ENCODE measurements at regions not wholly inside any gene's neighbourhood (a gene's known extent, or its start where the extent isn't known, plus 50 kb on each side); places are given as distances from the start of the nearest gene placed in this dataset.

DNA sequence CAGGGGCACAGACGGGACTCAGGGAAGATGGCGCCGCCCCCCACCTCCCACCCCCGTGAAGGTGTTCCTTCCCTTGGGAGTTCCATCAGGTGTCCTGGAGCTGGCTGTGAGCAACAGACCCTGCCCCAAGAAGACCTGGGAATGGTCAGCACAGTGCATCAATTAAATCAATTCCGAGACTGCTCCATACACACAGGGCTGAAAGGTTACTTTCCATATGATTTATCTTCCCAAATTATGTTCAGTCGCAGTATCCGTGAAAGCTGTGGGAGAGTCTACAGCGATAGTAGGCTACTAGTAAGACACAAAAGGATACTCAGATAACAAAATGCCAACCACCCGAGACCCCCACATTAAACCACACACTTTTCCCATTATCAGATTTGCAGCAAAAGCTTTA, 71.8 kb upstream of the PABPC3 start:
- intact Hi-C loops (cut with micrococcal nuclease; ENCODE audit: unreplicated experiment) (no loop called here), in situ Hi-C loops (cut with HindIII; ENCODE audit: low pct_unique_long_range_greater_than_20kb, low sequenced_read_pairs) (no loop called here)
- ATAC-seq (no peak), DNase-seq (ENCODE audit: low read depth, low spot score) (no peak)
- H3K27ac ChIP-seq (ENCODE audit: low read length), result no peak overlapping the region
- H3K4me1 ChIP-seq (ENCODE audit: control insufficient read depth, insufficient read depth, low read length), result no peaks in the 10 kb centered on the region
- CTCF ChIA-PET, result no interaction called here
- no peaks in the 10 kb centered on the region for H3K9me3 ChIP-seq (ENCODE audit: control insufficient read depth, insufficient read depth, low read depth, low read length)
- BruUV-seq (replicated peaks), result no TSS peak
- POLR2A ChIA-PET, result no interaction called here
- H3K36me3 ChIP-seq (ENCODE audit: control insufficient read depth, insufficient read depth, low read length), result no peaks in the 10 kb centered on the region
- H3K27me3 ChIP-seq (ENCODE audit: control insufficient read depth, insufficient read depth, low read length), result no peaks in the 10 kb centered on the region
- no peak for TF ChIP-seq SIN3A (IDR thresholded peaks at IDR 0.05; ENCODE audit: borderline replicate concordance, insufficient read depth, low read depth, low read length)
- no peak for TF ChIP-seq POLR2AphosphoS5 (IDR thresholded peaks at IDR 0.05; ENCODE audit: low read depth, low read length)
- TF ChIP-seq TCF7L2 (IDR thresholded peaks at IDR 0.05; ENCODE audit: low read depth, low read length), result no peak
- TF ChIP-seq, protein P1, sequence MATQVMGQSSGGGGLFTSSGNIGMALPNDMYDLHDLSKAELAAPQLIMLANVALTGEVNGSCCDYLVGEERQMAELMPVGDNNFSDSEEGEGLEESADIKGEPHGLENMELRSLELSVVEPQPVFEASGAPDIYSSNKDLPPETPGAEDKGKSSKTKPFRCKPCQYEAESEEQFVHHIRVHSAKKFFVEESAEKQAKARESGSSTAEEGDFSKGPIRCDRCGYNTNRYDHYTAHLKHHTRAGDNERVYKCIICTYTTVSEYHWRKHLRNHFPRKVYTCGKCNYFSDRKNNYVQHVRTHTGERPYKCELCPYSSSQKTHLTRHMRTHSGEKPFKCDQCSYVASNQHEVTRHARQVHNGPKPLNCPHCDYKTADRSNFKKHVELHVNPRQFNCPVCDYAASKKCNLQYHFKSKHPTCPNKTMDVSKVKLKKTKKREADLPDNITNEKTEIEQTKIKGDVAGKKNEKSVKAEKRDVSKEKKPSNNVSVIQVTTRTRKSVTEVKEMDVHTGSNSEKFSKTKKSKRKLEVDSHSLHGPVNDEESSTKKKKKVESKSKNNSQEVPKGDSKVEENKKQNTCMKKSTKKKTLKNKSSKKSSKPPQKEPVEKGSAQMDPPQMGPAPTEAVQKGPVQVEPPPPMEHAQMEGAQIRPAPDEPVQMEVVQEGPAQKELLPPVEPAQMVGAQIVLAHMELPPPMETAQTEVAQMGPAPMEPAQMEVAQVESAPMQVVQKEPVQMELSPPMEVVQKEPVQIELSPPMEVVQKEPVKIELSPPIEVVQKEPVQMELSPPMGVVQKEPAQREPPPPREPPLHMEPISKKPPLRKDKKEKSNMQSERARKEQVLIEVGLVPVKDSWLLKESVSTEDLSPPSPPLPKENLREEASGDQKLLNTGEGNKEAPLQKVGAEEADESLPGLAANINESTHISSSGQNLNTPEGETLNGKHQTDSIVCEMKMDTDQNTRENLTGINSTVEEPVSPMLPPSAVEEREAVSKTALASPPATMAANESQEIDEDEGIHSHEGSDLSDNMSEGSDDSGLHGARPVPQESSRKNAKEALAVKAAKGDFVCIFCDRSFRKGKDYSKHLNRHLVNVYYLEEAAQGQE (IDR thresholded peaks at IDR 0.05; ENCODE audit: insufficient read depth in 1 of 2, low read depth in 2 of 2, low read length in 1 of 2), result no peak
- TF ChIP-seq, protein P2, sequence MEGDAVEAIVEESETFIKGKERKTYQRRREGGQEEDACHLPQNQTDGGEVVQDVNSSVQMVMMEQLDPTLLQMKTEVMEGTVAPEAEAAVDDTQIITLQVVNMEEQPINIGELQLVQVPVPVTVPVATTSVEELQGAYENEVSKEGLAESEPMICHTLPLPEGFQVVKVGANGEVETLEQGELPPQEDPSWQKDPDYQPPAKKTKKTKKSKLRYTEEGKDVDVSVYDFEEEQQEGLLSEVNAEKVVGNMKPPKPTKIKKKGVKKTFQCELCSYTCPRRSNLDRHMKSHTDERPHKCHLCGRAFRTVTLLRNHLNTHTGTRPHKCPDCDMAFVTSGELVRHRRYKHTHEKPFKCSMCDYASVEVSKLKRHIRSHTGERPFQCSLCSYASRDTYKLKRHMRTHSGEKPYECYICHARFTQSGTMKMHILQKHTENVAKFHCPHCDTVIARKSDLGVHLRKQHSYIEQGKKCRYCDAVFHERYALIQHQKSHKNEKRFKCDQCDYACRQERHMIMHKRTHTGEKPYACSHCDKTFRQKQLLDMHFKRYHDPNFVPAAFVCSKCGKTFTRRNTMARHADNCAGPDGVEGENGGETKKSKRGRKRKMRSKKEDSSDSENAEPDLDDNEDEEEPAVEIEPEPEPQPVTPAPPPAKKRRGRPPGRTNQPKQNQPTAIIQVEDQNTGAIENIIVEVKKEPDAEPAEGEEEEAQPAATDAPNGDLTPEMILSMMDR (IDR thresholded peaks at IDR 0.05), result no peak
- no peak overlapping the region for H3K4me3 ChIP-seq (ENCODE audit: low read depth in 2 of 2, low read length in 2 of 2)

DNA sequence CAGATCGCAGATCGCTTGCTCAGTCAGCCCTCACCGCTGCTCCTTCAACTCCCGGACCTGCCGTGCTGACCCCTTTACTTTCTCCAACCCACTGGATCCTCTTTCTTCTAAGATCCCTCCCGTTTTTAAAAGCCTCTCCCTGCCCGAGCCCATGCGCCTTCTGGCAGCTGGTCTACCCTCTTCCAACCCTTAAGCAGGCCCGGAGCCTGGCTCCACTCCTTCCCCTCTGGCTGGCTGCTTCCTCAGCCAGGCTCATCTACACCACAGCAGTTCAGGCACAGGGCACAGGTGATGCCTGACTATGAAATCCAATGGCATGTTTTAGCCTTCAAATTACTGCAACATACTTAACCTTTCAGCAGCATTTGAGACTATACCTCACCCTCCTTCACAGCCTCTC, 63.8 kb upstream of the PABPC3 start:
- ATAC-seq, result no peak
- no TSS peak for BruUV-seq (replicated peaks)
- intact Hi-C loops (cut with micrococcal nuclease; ENCODE audit: unreplicated experiment) (no loop called here), in situ Hi-C loops (cut with HindIII; ENCODE audit: low pct_unique_long_range_greater_than_20kb, low sequenced_read_pairs) (no loop called here)
- no peaks in the 10 kb centered on the region for H3K4me1 ChIP-seq (ENCODE audit: control insufficient read depth, insufficient read depth, low read length)
- no peak for DNase-seq (ENCODE audit: low read depth, low spot score)
- TF ChIP-seq SIN3A (IDR thresholded peaks at IDR 0.05; ENCODE audit: borderline replicate concordance, insufficient read depth, low read depth, low read length), result no peak
- TF ChIP-seq, protein P2 (IDR thresholded peaks at IDR 0.05), result no peak
- no peak for TF ChIP-seq TCF7L2 (IDR thresholded peaks at IDR 0.05; ENCODE audit: low read depth, low read length)
- TF ChIP-seq, protein P1 (IDR thresholded peaks at IDR 0.05; ENCODE audit: insufficient read depth in 1 of 2, low read depth in 2 of 2, low read length in 1 of 2), result no peak
- no peak for TF ChIP-seq POLR2AphosphoS5 (IDR thresholded peaks at IDR 0.05; ENCODE audit: low read depth, low read length)
- no peaks in the 10 kb centered on the region for H3K36me3 ChIP-seq (ENCODE audit: control insufficient read depth, insufficient read depth, low read length)
- no peak overlapping the region for H3K4me3 ChIP-seq (ENCODE audit: low read depth in 2 of 2, low read length in 2 of 2)
- H3K27ac ChIP-seq (ENCODE audit: low read length), result no peak overlapping the region
- H3K9me3 ChIP-seq (ENCODE audit: control insufficient read depth, insufficient read depth, low read depth, low read length), result no peaks in the 10 kb centered on the region
- ChIA-PET CTCF (no interaction called here), POLR2A (no interaction called here)
- no peaks in the 10 kb centered on the region for H3K27me3 ChIP-seq (ENCODE audit: control insufficient read depth, insufficient read depth, low read length)
